Astrocyte of the spinal cord (primary cell): ENCODE measurements at regions not wholly inside any gene's neighbourhood (a gene's known extent, or its start where the extent isn't known, plus 50 kb on each side); places are given as distances from the start of the nearest gene placed in this dataset.

Source experiments
- DNase-seq: peaks from one replicate; pipeline ENCODE4 v3.0.0; 2011; ENCODE audit warnings: low read depth, low spot score
- H3K4me3 ChIP-seq: 2 replicates; pipeline ENCODE4 v1.5.1; 2011; ENCODE audit warnings: low read depth, mild to moderate bottlenecking, low read length, moderate library complexity
- CTCF ChIP-seq: IDR thresholded peaks from 2 replicates; pipeline ENCODE4 v1.5.1; 2012; ENCODE audit warnings: low read depth, mild to moderate bottlenecking, low read length, inconsistent platforms
- in situ Hi-C: cut with HindIII; loops from 2 replicates; pipeline ENCODE4 v1.10.0; 2017; ENCODE audit warnings: low sequenced_read_pairs

GRCh38 chr5:97907646-97908400 lies 724.8 kb upstream of the RIOK2 start:
- DNase-seq: no peak
- TF ChIP-seq CTCF: no peak
- in situ Hi-C loops: no loop called here
- H3K4me3 ChIP-seq: no peak overlapping the region

- TF ChIP-seq CTCF: no peak
- in situ Hi-C loops: no loop called here
- H3K4me3 ChIP-seq: no peak overlapping the region
- DNase-seq: no peak
These were observed 726.5 kb upstream of the RIOK2 start for GRCh38 chr5:97909541-97909940.

GRCh38 chr5:97914483-97914882 lies 731.4 kb upstream of the RIOK2 start:
- in situ Hi-C loops: no loop called here
- no peak for DNase-seq
- H3K4me3 ChIP-seq: no peak overlapping the region
- TF ChIP-seq CTCF: no peak

- no peak for TF ChIP-seq CTCF
- DNase-seq: no peak
- in situ Hi-C loops: no loop called here
These were observed 732.1 kb upstream of the RIOK2 start for GRCh38 chr5:97915106-97915505.

DNA sequence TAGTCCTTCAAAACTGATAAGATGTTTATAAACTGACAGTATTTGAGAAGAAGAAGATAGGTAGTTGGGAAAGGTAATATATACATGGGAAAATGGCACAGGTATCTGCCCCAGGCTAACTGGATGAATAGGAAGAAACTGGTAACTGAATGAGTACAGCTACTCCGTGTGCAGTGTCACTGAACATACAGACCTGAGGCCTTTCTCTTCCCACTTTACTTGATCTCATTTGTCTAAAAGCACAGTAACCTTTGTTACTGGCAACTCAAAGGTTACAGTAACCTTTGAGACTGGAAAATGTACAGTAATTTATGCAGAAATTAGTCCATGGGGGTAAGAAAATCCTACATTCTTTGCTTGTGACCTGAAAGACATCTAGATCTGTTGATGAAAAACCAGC lies 735.0 kb upstream of the RIOK2 start:
- no peak for TF ChIP-seq CTCF
- no peak overlapping the region for H3K4me3 ChIP-seq
- DNase-seq: no peak
- in situ Hi-C loops: no loop called here

More at GRCh38 chr5:97915106-97915505, 732.1 kb upstream of the RIOK2 start:
- no peak overlapping the region for H3K4me3 ChIP-seq

GRCh38 chr5:97918620-97919019 lies 735.6 kb upstream of the RIOK2 start:
- H3K4me3 ChIP-seq: no peak overlapping the region
- DNase-seq: no peak
- no peak for TF ChIP-seq CTCF
- in situ Hi-C loops: no loop called here
